DMS79 (cell line): ENCODE measurements at regions not wholly inside any gene's neighbourhood (a gene's known extent, or its start where the extent isn't known, plus 50 kb on each side); places are given as distances from the start of the nearest gene placed in this dataset.

Source experiments
- DNase-seq: peaks from one replicate; lab custom pipeline; 2025; lab: John Stamatoyannopoulos, UW

- DNase-seq: no peak
These were observed 370.7 kb downstream of the INSC start for GRCh38 chr11:15485432-15485831.

GRCh38 chr11:15489281-15489680 is 374.6 kb downstream of the INSC start:
- DNase-seq: no peak

GRCh38 chr11:15490535-15490934 is 375.8 kb downstream of the INSC start:
- DNase-seq: no peak

GRCh38 chr11:15493066-15493465 is 378.3 kb downstream of the INSC start:
- DNase-seq: no peak

GRCh38 chr11:15493921-15494620 is 379.3 kb downstream of the INSC start:
- DNase-seq: no peak

- no peak for DNase-seq
These were observed 380.0 kb downstream of the INSC start for GRCh38 chr11:15494740-15495139.

- no peak for DNase-seq
These were observed 380.7 kb downstream of the INSC start for GRCh38 chr11:15495462-15495861.

- no peak for DNase-seq
These were observed 382.6 kb downstream of the INSC start for GRCh38 chr11:15497366-15497765.

GRCh38 chr11:15499674-15500073 is 385.0 kb downstream of the INSC start:
- no peak for DNase-seq

GRCh38 chr11:15500643-15501042 is 385.9 kb downstream of the INSC start:
- no peak for DNase-seq

GRCh38 chr11:15501566-15501965 is 386.8 kb downstream of the INSC start:
- DNase-seq: no peak

GRCh38 chr11:15505155-15505554 is 390.4 kb downstream of the INSC start:
- no peak for DNase-seq

GRCh38 chr11:15507592-15507991 is 392.9 kb downstream of the INSC start:
- DNase-seq: no peak

GRCh38 chr11:15509082-15509481 is 394.4 kb downstream of the INSC start:
- no peak for DNase-seq

- no peak for DNase-seq
These were observed 404.5 kb downstream of the INSC start for GRCh38 chr11:15519124-15519791.

- DNase-seq: no peak
These were observed 405.2 kb downstream of the INSC start for GRCh38 chr11:15519911-15520310.

GRCh38 chr11:15523543-15523942 is 408.8 kb downstream of the INSC start:
- no peak for DNase-seq

- DNase-seq: no peak
These were observed 410.9 kb downstream of the INSC start for GRCh38 chr11:15525582-15525981.

GRCh38 chr11:15526032-15526431 is 411.3 kb downstream of the INSC start:
- no peak for DNase-seq

GRCh38 chr11:15526859-15527450 is 412.2 kb downstream of the INSC start:
- no peak for DNase-seq

GRCh38 chr11:15532432-15532831 is 417.7 kb downstream of the INSC start:
- DNase-seq: no peak

GRCh38 chr11:15534266-15534665 is 419.5 kb downstream of the INSC start:
- no peak for DNase-seq

GRCh38 chr11:15535414-15535813 is 420.7 kb downstream of the INSC start:
- DNase-seq: no peak
